Left lung (tissue), 4 donors: ENCODE measurements at regions not wholly inside any gene's neighbourhood (a gene's known extent, or its start where the extent isn't known, plus 50 kb on each side); places are given as distances from the start of the nearest gene placed in this dataset.

Source experiments
- ATAC-seq: fragments of 200-7000 bp; cut with Tn5 transposase; one replicate; pipeline ENCODE4 v1.9.1; 2020; ENCODE audit warnings: moderate library complexity
- DNase-seq, 4 donors: peaks; one replicate each; pipeline ENCODE4 v3.0.0-alpha.2; 2013 to 2020
- H3K27ac ChIP-seq, 2 donors: fragments of 200-600 bp; sonication (generic) in 1 of 2; one replicate each; pipeline versions ENCODE4 v1.5.0 to v1.8.0; 2020 to 2021
- H3K27me3 ChIP-seq, 2 donors: fragments of 200-600 bp; sonication (generic) in 1 of 2; one replicate each; pipeline versions ENCODE4 v1.5.0 to v1.8.0; 2020 to 2021
- H3K36me3 ChIP-seq, 2 donors: fragments of 200-600 bp; sonication (generic) in 1 of 2; one replicate each; pipeline versions ENCODE4 v1.5.0 to v1.8.0; 2020 to 2021
- H3K4me1 ChIP-seq, 2 donors: fragments of 200-600 bp; one replicate each; pipeline ENCODE4 v1.8.0; 2021
- H3K4me3 ChIP-seq, 2 donors: fragments of 200-600 bp; sonication (generic) in 1 of 2; one replicate each; pipeline versions ENCODE4 v1.5.0 to v1.8.0; 2020 to 2021; ENCODE audit warnings: mild to moderate bottlenecking in 1 of 2
- H3K9me3 ChIP-seq, 2 donors: fragments of 200-600 bp; sonication (generic) in 1 of 2; one replicate each; pipeline versions ENCODE4 v1.5.0 to v1.8.0; 2020 to 2021
- intact Hi-C, 2 donors: fragments of 100-400 bp; cut with DNase I; formaldehyde crosslinking; loops; one replicate each; pipeline versions ENCODE4 v1.11.2 to v1.14.2; 2022
- TF ChIP-seq, protein P1 (sequence below), 2 donors: fragments of 200-600 bp; sonication (generic) in 1 of 2; IDR thresholded peaks; one replicate each; pipeline versions ENCODE4 v1.5.0 to v1.8.0; 2021; ENCODE audit warnings: antibody characterized with exemption in 2 of 2
- donor health status: DM: no; HTN: yes; CAD: no.
- donor health status: DM: no; HTN: no; CAD: no.

DNA sequence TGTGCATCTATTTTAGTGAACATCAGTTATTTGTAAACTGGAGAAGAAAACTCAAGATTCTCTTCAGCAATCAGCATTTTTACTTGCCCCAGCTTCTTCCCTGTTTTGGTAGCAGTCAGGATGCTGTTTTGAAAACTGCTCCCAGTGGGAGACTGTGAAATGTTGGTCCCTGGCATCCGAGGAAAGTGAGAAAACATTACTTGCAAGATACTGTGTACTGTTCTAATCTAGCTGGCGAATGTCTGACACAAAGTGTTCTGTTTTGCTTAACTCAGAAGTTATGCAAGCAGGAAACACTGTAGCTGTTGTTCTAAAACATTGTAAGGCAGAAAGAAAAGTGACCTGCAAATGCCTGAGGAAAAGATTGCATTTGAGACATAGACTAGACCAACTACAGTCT lies 171.8 kb upstream of the POM121L12 start:
- Histone ChIP-seq H3K27me3 (no peaks in the 10 kb centered on the region), H3K4me3 (no peak overlapping the region), H3K36me3 (no peaks in the 10 kb centered on the region), H3K9me3 (peaks cover 0 to 49% of the 10 kb centered on the region in 2 donors), H3K4me1 (no peaks in the 10 kb centered on the region), H3K27ac (no peak overlapping the region)
- DNase-seq (no peak), ATAC-seq (no peak)
- intact Hi-C loops: no loop called here
- TF ChIP-seq, protein P1, sequence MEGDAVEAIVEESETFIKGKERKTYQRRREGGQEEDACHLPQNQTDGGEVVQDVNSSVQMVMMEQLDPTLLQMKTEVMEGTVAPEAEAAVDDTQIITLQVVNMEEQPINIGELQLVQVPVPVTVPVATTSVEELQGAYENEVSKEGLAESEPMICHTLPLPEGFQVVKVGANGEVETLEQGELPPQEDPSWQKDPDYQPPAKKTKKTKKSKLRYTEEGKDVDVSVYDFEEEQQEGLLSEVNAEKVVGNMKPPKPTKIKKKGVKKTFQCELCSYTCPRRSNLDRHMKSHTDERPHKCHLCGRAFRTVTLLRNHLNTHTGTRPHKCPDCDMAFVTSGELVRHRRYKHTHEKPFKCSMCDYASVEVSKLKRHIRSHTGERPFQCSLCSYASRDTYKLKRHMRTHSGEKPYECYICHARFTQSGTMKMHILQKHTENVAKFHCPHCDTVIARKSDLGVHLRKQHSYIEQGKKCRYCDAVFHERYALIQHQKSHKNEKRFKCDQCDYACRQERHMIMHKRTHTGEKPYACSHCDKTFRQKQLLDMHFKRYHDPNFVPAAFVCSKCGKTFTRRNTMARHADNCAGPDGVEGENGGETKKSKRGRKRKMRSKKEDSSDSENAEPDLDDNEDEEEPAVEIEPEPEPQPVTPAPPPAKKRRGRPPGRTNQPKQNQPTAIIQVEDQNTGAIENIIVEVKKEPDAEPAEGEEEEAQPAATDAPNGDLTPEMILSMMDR (IDR thresholded peaks at IDR 0.05): no peak

GRCh38 chr7:52862321-52862720 lies 173.1 kb upstream of the POM121L12 start:
- TF ChIP-seq, protein P1 (IDR thresholded peaks at IDR 0.05): no peak
- Histone ChIP-seq H3K27me3 (no peaks in the 10 kb centered on the region), H3K36me3 (no peaks in the 10 kb centered on the region), H3K27ac (no peak overlapping the region), H3K9me3 (peaks cover 0 to 43% of the 10 kb centered on the region in 2 donors), H3K4me1 (no peaks in the 10 kb centered on the region), H3K4me3 (no peak overlapping the region)
- DNase-seq: no peak
- intact Hi-C loops: no loop called here
- no peak for ATAC-seq

- H3K4me1 ChIP-seq: no peaks in the 10 kb centered on the region
- no peaks in the 10 kb centered on the region for H3K27me3 ChIP-seq
- DNase-seq (no peak), ATAC-seq (no peak)
- no peak overlapping the region for H3K4me3 ChIP-seq
- TF ChIP-seq, protein P1 (IDR thresholded peaks at IDR 0.05): no peak
- intact Hi-C loops: no loop called here
- no peak overlapping the region for H3K27ac ChIP-seq
- no peaks in the 10 kb centered on the region for H3K36me3 ChIP-seq
- H3K9me3 ChIP-seq: peaks cover 0 to 2% of the 10 kb centered on the region in 2 donors
Measured at GRCh38 chr7:52857367-52857766, 178.1 kb upstream of the POM121L12 start.

GRCh38 chr7:52854681-52855080 lies 180.8 kb upstream of the POM121L12 start:
- H3K27me3 ChIP-seq: no peaks in the 10 kb centered on the region
- intact Hi-C loops: no loop called here
- no peaks in the 10 kb centered on the region for H3K9me3 ChIP-seq
- no peaks in the 10 kb centered on the region for H3K36me3 ChIP-seq
- no peak overlapping the region for H3K4me3 ChIP-seq
- TF ChIP-seq, protein P1 (IDR thresholded peaks at IDR 0.05): no peak
- DNase-seq (no peak), ATAC-seq (no peak)
- no peak overlapping the region for H3K27ac ChIP-seq
- no peaks in the 10 kb centered on the region for H3K4me1 ChIP-seq

DNA sequence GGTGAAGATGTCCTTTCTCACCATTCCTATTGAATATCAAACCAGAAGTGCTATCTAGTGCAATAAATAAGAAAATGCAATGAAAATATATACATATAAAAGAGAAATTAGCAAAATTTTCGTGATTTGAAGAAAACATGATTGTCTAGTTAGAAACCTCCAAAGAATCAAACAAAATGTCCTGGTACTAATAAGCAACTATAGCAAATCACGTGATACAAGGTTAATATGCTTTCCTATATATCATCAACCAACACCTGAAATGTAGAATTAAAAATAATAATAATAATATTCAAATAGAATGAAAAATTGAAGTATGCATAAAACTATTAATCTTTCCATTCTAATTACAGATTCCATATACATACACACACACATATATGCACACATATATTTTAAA lies 183.9 kb upstream of the POM121L12 start:
- Histone ChIP-seq H3K27ac (no peak overlapping the region), H3K9me3 (peaks cover 0 to 11% of the 10 kb centered on the region in 2 donors), H3K27me3 (no peaks in the 10 kb centered on the region), H3K4me1 (no peaks in the 10 kb centered on the region), H3K4me3 (no peak overlapping the region), H3K36me3 (no peaks in the 10 kb centered on the region)
- no peak for DNase-seq
- no peak for ATAC-seq
- intact Hi-C loops: no loop called here
- TF ChIP-seq, protein P1 (IDR thresholded peaks at IDR 0.05): no peak
